Omental fat pad (tissue), 3 donors: ENCODE measurements at regions not wholly inside any gene's neighbourhood (a gene's known extent, or its start where the extent isn't known, plus 50 kb on each side); places are given as distances from the start of the nearest gene placed in this dataset.

ENCODE experiments used
- ATAC-seq: fragments of 150-250 bp; one replicate; pipeline ENCODE4 v1.9.1; 2016; ENCODE audit warnings: mild to moderate bottlenecking, moderate library complexity; ENCODE audit not compliant: low FRiP score
- DNase-seq: peaks from one replicate; pipeline ENCODE4 v3.0.0-alpha.2; 2019; ENCODE audit warnings: low spot score
- CTCF ChIP-seq, 3 donors: fragments of 450-650 bp; IDR thresholded peaks; one replicate each; pipeline ENCODE4 v1.5.1; 2016 to 2017; ENCODE audit warnings: antibody characterized with exemption in 3 of 3, mild to moderate bottlenecking in 3 of 3, moderate library complexity in 2 of 3

- no peak for TF ChIP-seq CTCF (IDR thresholded peaks at IDR 0.05)
- ATAC-seq = no peak
- DNase-seq = no peak
Measured at GRCh38 chr1:193498088-193498655, 311.8 kb upstream of the B3GALT2 start.

GRCh38 chr1:193494368-193494767 lies 308.0 kb upstream of the B3GALT2 start:
- ATAC-seq (no peak), DNase-seq (no peak)
- TF ChIP-seq CTCF (IDR thresholded peaks at IDR 0.05) = no peak

- TF ChIP-seq CTCF (IDR thresholded peaks at IDR 0.05) = no peak
- no peak for DNase-seq
- no peak for ATAC-seq
Measured at GRCh38 chr1:193489191-193489590, 302.8 kb upstream of the B3GALT2 start.

- no peak for DNase-seq
- no peak for ATAC-seq
- no peak for TF ChIP-seq CTCF (IDR thresholded peaks at IDR 0.05)
Measured at GRCh38 chr1:193487722-193488121, 301.3 kb upstream of the B3GALT2 start.

- TF ChIP-seq CTCF (IDR thresholded peaks at IDR 0.05) = no peak
- DNase-seq (no peak), ATAC-seq (peak; percentile 68)
Measured at GRCh38 chr1:193486671-193487229, 300.3 kb upstream of the B3GALT2 start.

- no peak for TF ChIP-seq CTCF (IDR thresholded peaks at IDR 0.05)
- DNase-seq (no peak), ATAC-seq (no peak)
Measured at GRCh38 chr1:193480755-193481154, 294.3 kb upstream of the B3GALT2 start.

GRCh38 chr1:193479187-193479586 lies 292.8 kb upstream of the B3GALT2 start:
- no peak for TF ChIP-seq CTCF (IDR thresholded peaks at IDR 0.05)
- ATAC-seq = no peak
- DNase-seq = no peak
